GM23338 (cell line): ENCODE measurements at regions not wholly inside any gene's neighbourhood (a gene's known extent, or its start where the extent isn't known, plus 50 kb on each side); places are given as distances from the start of the nearest gene placed in this dataset.
A peak's percentile ranks its signal among the peaks of the same experiment; 100 is the strongest.

Experiments used
- ATAC-seq: fragments of 200-7000 bp; cut with Tn5 transposase; 3 replicates; pipeline ENCODE4 v1.9.1; 2020
- DNase-seq: peaks from one replicate; pipeline ENCODE4 v3.0.0-alpha.2; 2015; ENCODE audit warnings: low spot score
- H2AFZ ChIP-seq: fragments of 200-600 bp; sonication (generic); 2 replicates; pipeline ENCODE4 v1.8.0; 2016; ENCODE audit warnings: antibody characterized with exemption, mild to moderate bottlenecking, moderate library complexity
- H3F3A ChIP-seq: fragments of 200-600 bp; sonication (generic); replicated peaks from 2 replicates; pipeline ENCODE4 v1.8.0; 2017; ENCODE audit warnings: antibody characterized with exemption, mixed run types, low read depth
- H3K27ac ChIP-seq: fragments of 200-600 bp; sonication (generic); 2 replicates; pipeline ENCODE4 v1.6.1; 2016; ENCODE audit warnings: low read depth
- H3K27me3 ChIP-seq: fragments of 200-600 bp; sonication (generic); 2 replicates; pipeline ENCODE4 v1.8.0; 2016; ENCODE audit warnings: mild to moderate bottlenecking, mixed run types, moderate library complexity; ENCODE audit not compliant: insufficient read depth
- H3K36me3 ChIP-seq: fragments of 200-600 bp; sonication (generic); 2 replicates; pipeline ENCODE4 v1.8.0; 2016; ENCODE audit warnings: mild to moderate bottlenecking; ENCODE audit not compliant: insufficient read depth
- H3K4me1 ChIP-seq: fragments of 200-600 bp; sonication (generic); 2 replicates; pipeline ENCODE4 v1.8.0; 2016; ENCODE audit warnings: mild to moderate bottlenecking, moderate library complexity; ENCODE audit not compliant: insufficient read depth
- H3K4me2 ChIP-seq: fragments of 200-600 bp; sonication (generic); 2 replicates; pipeline ENCODE4 v1.7.1; 2017; ENCODE audit warnings: mixed run types
- H3K4me3 ChIP-seq: fragments of 200-600 bp; sonication (generic); 2 replicates; pipeline ENCODE4 v1.6.1; 2016; ENCODE audit warnings: mixed run types
- H3K79me2 ChIP-seq: fragments of 200-600 bp; sonication (generic); replicated peaks from 2 replicates; pipeline ENCODE4 v1.8.0; 2017; ENCODE audit warnings: mild to moderate bottlenecking; ENCODE audit not compliant: insufficient read depth
- H3K9me2 ChIP-seq: fragments of 200-600 bp; sonication (generic); 2 replicates; pipeline ENCODE4 v1.8.0; 2017; ENCODE audit not compliant: insufficient read depth
- H4K20me1 ChIP-seq: fragments of 200-600 bp; sonication (generic); replicated peaks from 2 replicates; pipeline ENCODE4 v1.8.0; 2017; ENCODE audit warnings: mild to moderate bottlenecking; ENCODE audit not compliant: insufficient read depth
- H3K27ac Mint-ChIP-seq: 2 replicates; pipeline ENCODE4 v1.8.0; 2020; ENCODE audit warnings: inconsistent platforms, mild to moderate bottlenecking, moderate library complexity, mixed read lengths
- H3K27me3 Mint-ChIP-seq: 3 replicates; pipeline ENCODE4 v1.8.0; 2022; ENCODE audit warnings: low read depth, mild to moderate bottlenecking, moderate library complexity, mixed read lengths, inconsistent platforms; ENCODE audit not compliant: insufficient read depth, poor library complexity
- H3K36me3 Mint-ChIP-seq: 3 replicates; pipeline ENCODE4 v1.8.0; 2021; ENCODE audit warnings: low read depth, mild to moderate bottlenecking, inconsistent platforms, moderate library complexity, mixed read lengths
- H3K4me1 Mint-ChIP-seq: 3 replicates; pipeline ENCODE4 v1.8.0; 2020; ENCODE audit warnings: mild to moderate bottlenecking, inconsistent platforms, mixed read lengths
- H3K4me3 Mint-ChIP-seq: 3 replicates; pipeline ENCODE4 v1.8.0; 2021; ENCODE audit warnings: moderate library complexity, mild to moderate bottlenecking, inconsistent platforms, mixed read lengths
- H3K9me3 Mint-ChIP-seq: 3 replicates; pipeline ENCODE4 v1.8.0; 2020; ENCODE audit warnings: moderate library complexity, mild to moderate bottlenecking, inconsistent platforms, mixed read lengths
- CREB1 ChIP-seq: fragments of 250-450 bp; sonication (Bioruptor Pico); IDR thresholded peaks from 2 replicates; pipeline ENCODE4 v1.5.0; 2020; ENCODE audit warnings: low read depth, mild to moderate bottlenecking, moderate library complexity
- CTCF ChIP-seq, 2 experiments: fragments of 200-600 bp in 1 of 2; sonication (generic) in 1 of 2; conservative IDR thresholded peaks; 2 replicates each; pipeline versions ENCODE4 v1.5.1 to v1.6.1; 2016 to 2017; ENCODE audit warnings: antibody characterized with exemption in 2 of 2, low read depth in 2 of 2, mild to moderate bottlenecking in 2 of 2, moderate library complexity in 1 of 2
- ETS1 ChIP-seq: IDR thresholded peaks from 2 replicates; pipeline ENCODE4 v1.6.1; 2016; ENCODE audit warnings: antibody characterized with exemption
- EZH2 ChIP-seq: fragments of 200-600 bp; sonication (generic); IDR thresholded peaks from one replicate; pipeline ENCODE4 v1.8.0; 2017; ENCODE audit warnings: antibody characterized with exemption, mild to moderate bottlenecking, low read depth; ENCODE audit not compliant: unreplicated experiment
- EZH2phosphoT487 ChIP-seq: fragments of 200-600 bp; sonication (generic); IDR thresholded peaks from one replicate; pipeline ENCODE4 v1.8.1; 2018; ENCODE audit warnings: antibody characterized with exemption; ENCODE audit not compliant: unreplicated experiment
- JUNB ChIP-seq: IDR thresholded peaks from one replicate; pipeline ENCODE4 v1.6.1; 2016; ENCODE audit warnings: antibody characterized with exemption; ENCODE audit not compliant: unreplicated experiment
- NANOG ChIP-seq: IDR thresholded peaks from 2 replicates; pipeline ENCODE4 v1.6.1; 2016; ENCODE audit warnings: antibody characterized with exemption, borderline replicate concordance
- POLR2AphosphoS5 ChIP-seq: IDR thresholded peaks from 2 replicates; pipeline ENCODE4 v1.6.1; 2016; ENCODE audit warnings: antibody characterized with exemption, low read depth
- STAT1 ChIP-seq: IDR thresholded peaks from one replicate; pipeline ENCODE4 v1.6.1; 2016; ENCODE audit warnings: antibody characterized with exemption; ENCODE audit not compliant: unreplicated experiment
- ZNF114 ChIP-seq: fragments of 250-450 bp; sonication (Bioruptor Pico); IDR thresholded peaks from 2 replicates; pipeline ENCODE4 v1.5.0; 2020; ENCODE audit warnings: mild to moderate bottlenecking, moderate library complexity
- ZNF331 ChIP-seq: fragments of 250-450 bp; sonication (Bioruptor Pico); IDR thresholded peaks from 2 replicates; pipeline ENCODE4 v1.5.0; 2020; ENCODE audit warnings: low read depth, mild to moderate bottlenecking, moderate library complexity
- ZNF462 ChIP-seq: fragments of 250-450 bp; sonication (Bioruptor Pico); IDR thresholded peaks from 2 replicates; pipeline ENCODE4 v1.5.0; 2020; ENCODE audit warnings: mild to moderate bottlenecking, moderate library complexity

GRCh38 chr5:169460123-169460522 lies 123.5 kb upstream of the SPDL1 start:
- TF ChIP-seq NANOG (no peak), EZH2 (no peak), ETS1 (no peak), EZH2phosphoT487 (no peak), STAT1 (no peak)
- Histone ChIP-seq H3F3A (no peaks in the 10 kb centered on the region), H3K4me1 (peaks cover 11% of the 10 kb centered on the region; the same call in 1 of the 2 replicates), H3K4me3 (no peak overlapping the region), H3K4me2 (no peak overlapping the region), H3K9me2 (peaks cover 16% of the 10 kb centered on the region; the same call in 1 of the 2 replicates), H3K36me3 (no peaks in the 10 kb centered on the region), H2AFZ (no peak overlapping the region), H4K20me1 (no peaks in the 10 kb centered on the region), H3K27ac (no peak overlapping the region), H3K79me2 (no peaks in the 10 kb centered on the region), H3K27me3 (no peaks in the 10 kb centered on the region)
- Mint-ChIP-seq H3K4me1 (peaks cover 14% of the 10 kb centered on the region), H3K9me3 (no peaks in the 10 kb centered on the region), H3K27ac (no peak overlapping the region), H3K36me3 (no peaks in the 10 kb centered on the region), H3K27me3 (peaks cover 2% of the 10 kb centered on the region), H3K4me3 (no peak overlapping the region)
- ATAC-seq (no peak), DNase-seq (no peak)

- DNase-seq, result peak; percentile 39
- peaks cover 14% of the 10 kb centered on the region for H3K4me1 Mint-ChIP-seq
- TF ChIP-seq CREB1 (no peak), ZNF114 (CRISPR knock-in tag) (no peak), STAT1 (no peak), ZNF331 (no peak), ETS1 (no peak), EZH2phosphoT487 (no peak), POLR2AphosphoS5 (no peak), JUNB (no peak), EZH2 (no peak), CTCF (conservative IDR thresholded peaks at IDR 0.05; ENCODE audit: low read depth in 2 of 2) (no peak), ZNF462 (CRISPR knock-in tag) (no peak), NANOG (no peak)
Measured at GRCh38 chr5:169458221-169458620, 125.4 kb upstream of the SPDL1 start.

More at GRCh38 chr5:169458221-169458620, 125.4 kb upstream of the SPDL1 start:
- H3K27me3 ChIP-seq, result no peaks in the 10 kb centered on the region
- no peaks in the 10 kb centered on the region for H3K9me3 Mint-ChIP-seq
- H3K79me2 ChIP-seq, result no peaks in the 10 kb centered on the region
- peak overlapping the region; percentile 14; the same call in 1 of the 2 replicates for H3K4me2 ChIP-seq
- no peak overlapping the region for H3K4me3 ChIP-seq
- no peak overlapping the region for H3K27ac Mint-ChIP-seq
- peak; percentile 84 for ATAC-seq
- no peak overlapping the region for H2AFZ ChIP-seq
- peaks cover 10% of the 10 kb centered on the region; the same call in 1 of the 2 replicates for H3K9me2 ChIP-seq
- H3K4me3 Mint-ChIP-seq, result no peak overlapping the region
- no peaks in the 10 kb centered on the region for H4K20me1 ChIP-seq
- no peaks in the 10 kb centered on the region for H3F3A ChIP-seq
- peaks cover 11% of the 10 kb centered on the region; the same call in 1 of the 2 replicates for H3K4me1 ChIP-seq
- H3K36me3 Mint-ChIP-seq, result no peaks in the 10 kb centered on the region
- H3K27ac ChIP-seq, result no peak overlapping the region; the same call in 1 of the 2 replicates
- no peaks in the 10 kb centered on the region for H3K36me3 ChIP-seq
- H3K27me3 Mint-ChIP-seq, result no peaks in the 10 kb centered on the region
